GM18507 (cell line): ENCODE measurements at regions not wholly inside any gene's neighbourhood (a gene's known extent, or its start where the extent isn't known, plus 50 kb on each side); places are given as distances from the start of the nearest gene placed in this dataset.
A peak's percentile ranks its signal among the peaks of the same experiment; 100 is the strongest.
"Not testable (repeated sequence)": the region's sequence is repeated elsewhere in the genome, so short reads cannot be mapped to it uniquely, and the experiment has no call there.

Source experiments
- DNase-seq: peaks from one replicate; pipeline ENCODE4 v3.0.0; 2011; ENCODE audit warnings: low read depth; ENCODE audit not compliant: insufficient read length; ENCODE audit errors: extremely low spot score
- FAIRE-seq: peaks from 2 replicates; lab custom pipeline; 2011; peaks lifted over from hg19 to GRCh38; lab: Jason Lieb, UNC

GRCh38 chr13:33637978-33638743 is 179.8 kb upstream of the RFC3 start:
- no peak for DNase-seq
- no peak for FAIRE-seq

DNA sequence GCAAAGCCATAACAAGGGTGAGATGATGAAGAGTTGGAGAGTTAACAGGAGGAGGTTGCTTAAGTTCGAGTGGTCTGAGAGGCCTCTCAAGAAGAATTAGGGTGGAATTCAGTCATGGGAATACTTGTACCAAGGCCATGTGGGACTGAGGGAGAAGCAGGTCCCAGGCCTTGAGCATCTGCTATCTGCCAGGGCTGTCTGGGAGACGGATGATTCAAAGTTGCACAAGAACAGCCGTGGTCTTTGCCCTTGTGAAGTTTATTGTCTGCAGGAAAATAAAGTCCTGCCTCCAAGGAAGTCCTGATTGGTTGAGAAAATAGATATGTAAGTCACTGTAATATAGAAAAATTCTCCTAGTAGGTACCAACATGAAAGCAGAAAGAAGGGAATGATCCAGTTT is 178.8 kb upstream of the RFC3 start:
- DNase-seq, result no peak
- no peak for FAIRE-seq

DNA sequence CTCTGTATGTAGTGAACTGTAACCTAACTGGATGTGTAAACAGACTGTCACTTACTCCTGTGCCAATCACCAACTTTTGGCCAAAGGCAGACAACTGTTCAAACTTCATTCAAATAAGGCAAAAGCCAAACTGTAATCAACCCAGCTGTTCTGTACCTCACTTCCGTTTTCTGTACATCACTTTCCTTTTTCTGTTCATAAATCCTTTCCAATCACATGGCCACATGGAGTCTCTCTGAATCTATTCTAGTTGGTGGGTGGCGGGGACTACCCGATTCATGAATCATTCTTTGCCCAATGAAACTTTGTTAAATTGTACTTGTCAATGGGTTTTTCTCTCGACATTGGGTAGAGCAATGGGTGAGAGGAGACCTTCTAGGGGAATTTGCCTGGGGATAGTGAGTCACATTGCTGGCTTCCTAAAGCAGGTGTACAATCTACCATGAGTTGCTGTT is 178.3 kb upstream of the RFC3 start:
- no peak for DNase-seq
- peak; percentile 74 for FAIRE-seq

- no peak for DNase-seq
- no peak for FAIRE-seq
These were observed 177.1 kb upstream of the RFC3 start for GRCh38 chr13:33640832-33641231.

- FAIRE-seq, result no peak
- DNase-seq, result no peak
These were observed 175.4 kb upstream of the RFC3 start for GRCh38 chr13:33642374-33643065.

DNA sequence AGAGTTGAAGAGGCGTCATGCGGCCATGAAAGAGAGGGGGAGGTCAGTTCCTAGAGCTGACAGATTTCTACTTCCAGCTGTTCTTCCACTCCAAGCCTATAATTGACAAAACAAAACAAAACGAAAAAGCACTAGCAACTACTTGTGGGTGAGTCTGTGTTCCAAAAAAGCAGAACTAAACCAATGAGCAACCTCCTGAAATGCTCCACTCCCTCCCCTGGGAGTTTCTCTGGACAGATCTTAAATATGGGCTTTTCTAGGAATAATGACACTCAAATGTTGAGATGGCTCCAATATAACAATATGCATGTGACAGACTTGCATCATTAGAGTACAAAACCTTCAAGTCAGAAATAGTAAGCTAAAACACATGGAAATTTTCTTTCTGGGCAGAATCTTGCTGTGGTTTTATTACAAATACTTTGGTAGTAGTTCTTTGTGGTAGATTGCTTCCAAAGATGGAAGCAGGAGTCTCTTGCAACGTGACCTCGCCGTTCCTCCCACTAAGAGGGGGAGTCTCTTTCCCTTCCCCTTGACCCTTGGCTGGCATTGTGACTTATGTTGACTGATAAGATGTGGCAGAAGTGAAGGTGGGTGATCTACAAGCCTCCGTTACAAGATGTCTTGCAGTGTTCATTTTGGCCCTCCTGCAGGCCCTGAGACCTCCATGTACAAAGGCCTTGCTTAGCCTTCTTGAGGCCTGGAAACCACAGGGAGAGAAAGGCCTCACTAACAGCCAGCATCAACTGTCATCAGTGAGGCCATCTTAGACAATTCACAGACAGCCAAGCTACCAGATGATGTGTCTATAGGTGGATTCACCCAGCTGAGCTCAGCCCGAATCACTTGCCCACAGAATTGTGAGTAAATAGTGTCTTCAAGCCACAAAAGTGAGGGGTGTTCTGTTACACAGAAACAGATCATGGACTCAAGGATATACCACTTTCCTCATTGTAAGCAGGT is 173.1 kb upstream of the RFC3 start:
- no peak for FAIRE-seq
- DNase-seq, result no peak

DNA sequence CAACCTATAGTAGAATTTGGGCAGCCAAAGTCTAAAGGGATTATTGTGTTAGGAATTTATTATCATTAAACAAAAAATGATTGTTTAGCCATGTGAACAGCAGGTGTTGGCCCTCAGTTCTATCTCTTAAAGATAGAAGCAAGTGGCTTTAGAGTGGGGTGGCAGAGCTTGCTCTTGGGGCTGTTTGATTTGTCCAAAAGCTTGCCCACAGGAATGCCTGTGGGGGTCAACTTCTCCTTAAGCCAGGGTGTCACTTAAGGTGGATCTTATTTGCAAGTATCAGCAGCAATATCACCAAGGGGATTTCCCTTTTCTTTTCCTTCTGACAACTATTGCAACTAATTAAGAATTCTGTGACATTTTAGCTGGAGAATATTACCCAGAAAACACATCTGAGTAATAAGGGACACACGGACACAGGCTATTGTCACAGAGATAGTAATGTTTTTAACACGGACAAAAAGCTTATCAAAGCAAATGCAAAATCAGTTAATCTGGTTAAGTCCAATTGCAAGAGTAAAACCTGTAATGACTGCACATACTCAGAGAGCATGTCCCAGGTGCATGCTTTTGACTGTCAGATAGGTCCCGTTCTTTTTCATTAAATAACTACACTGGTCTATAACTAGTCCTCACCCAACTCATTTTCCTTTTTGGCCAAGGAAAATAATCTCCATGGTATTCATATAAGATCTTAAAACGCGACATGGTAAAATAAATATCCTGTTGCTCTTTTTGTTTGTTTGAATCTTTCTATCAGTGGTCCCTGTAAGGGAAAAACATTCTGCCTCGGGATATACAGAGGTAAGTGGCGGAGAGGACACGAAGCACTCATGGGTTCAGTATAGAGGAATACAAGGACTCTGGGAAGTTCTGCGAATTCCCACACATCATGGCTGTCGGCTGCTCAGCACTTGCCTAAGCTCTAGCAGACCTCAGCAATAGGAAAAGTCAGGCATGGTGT is 172.1 kb upstream of the RFC3 start:
- FAIRE-seq, result no peak

DNA sequence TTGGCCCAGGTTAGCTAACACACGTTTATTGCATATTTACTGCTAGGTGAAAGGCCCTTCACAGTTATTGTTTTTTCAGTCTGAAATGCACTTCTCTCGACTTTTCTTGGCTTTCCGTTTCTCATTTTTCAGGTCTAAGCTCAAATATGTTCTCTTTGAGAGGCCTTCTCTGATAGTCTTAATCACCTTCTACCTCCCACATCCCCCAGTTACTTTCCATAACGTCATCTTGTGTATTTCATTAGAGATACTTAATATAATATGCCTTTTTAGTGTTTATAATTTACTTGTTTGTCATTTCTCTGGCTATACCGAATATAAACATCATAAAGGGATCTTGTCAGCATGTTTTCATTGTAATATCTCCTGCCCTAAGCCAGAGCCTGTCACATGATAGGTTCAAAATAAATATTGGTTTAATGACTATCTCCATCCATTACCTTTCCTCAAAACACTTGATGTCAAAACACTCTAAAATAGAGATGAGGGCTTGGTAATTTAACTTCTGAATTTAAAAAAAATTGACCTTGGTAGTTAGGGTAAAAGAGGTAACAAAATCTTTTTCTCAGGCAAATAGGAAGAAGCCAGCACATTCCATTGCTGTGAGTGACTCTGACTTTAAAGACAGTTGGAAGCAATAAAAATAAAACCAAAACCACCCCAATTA is 168.6 kb upstream of the RFC3 start:
- FAIRE-seq, result no peak
- DNase-seq, result no peak

More for the DNA sequence above, 172.1 kb upstream of the RFC3 start:
- DNase-seq, result no peak

- DNase-seq (no peak), FAIRE-seq (no peak)
These were observed 166.2 kb upstream of the RFC3 start for GRCh38 chr13:33651766-33652165.

- no peak for FAIRE-seq
These were observed 160.7 kb upstream of the RFC3 start for GRCh38 chr13:33657274-33657673.

DNA sequence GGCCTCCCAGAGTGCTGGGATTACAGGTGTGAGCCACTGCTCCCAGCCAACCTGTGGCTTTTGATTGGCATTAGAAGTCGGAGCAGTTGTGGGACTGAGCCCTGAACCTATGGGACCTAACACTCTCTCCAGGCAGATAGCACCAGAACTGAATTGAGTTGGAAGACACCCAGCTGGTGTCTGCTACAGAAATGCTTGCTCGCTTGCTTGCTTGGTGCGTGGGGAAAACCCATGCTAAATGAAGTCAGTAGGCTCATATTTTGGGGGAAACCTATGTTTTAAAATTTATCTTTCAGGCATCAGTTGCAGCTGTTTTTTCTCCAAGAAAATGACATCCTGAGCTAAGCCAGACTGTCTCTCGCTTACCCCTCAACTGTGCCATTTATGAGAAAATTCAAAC is 158.5 kb upstream of the RFC3 start:
- FAIRE-seq (no peak), DNase-seq (no peak)

More at GRCh38 chr13:33657274-33657673, 160.7 kb upstream of the RFC3 start:
- DNase-seq, result no peak

DNA sequence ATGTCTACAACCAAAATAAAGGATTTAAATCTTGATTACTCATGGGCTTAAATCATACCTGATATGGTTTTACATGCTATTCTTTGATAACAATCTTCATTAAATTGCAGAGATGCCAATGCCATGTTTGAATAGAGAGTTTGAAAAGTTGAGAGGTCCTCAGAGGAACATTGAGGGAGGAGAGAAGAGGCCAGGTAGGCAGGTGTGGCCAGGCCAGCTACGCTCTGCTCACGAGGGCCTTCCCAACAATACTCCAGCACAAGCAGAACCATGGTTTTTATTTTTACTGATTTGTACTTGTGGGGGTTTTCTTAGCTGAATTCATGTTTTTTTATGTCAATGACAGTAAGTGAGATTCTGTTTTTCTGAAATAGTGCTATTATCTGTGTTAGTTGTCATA is 158.1 kb upstream of the RFC3 start:
- no peak for DNase-seq
- no peak for FAIRE-seq

GRCh38 chr13:33662392-33662791 is 155.6 kb upstream of the RFC3 start:
- DNase-seq, result no peak
- no peak for FAIRE-seq

DNA sequence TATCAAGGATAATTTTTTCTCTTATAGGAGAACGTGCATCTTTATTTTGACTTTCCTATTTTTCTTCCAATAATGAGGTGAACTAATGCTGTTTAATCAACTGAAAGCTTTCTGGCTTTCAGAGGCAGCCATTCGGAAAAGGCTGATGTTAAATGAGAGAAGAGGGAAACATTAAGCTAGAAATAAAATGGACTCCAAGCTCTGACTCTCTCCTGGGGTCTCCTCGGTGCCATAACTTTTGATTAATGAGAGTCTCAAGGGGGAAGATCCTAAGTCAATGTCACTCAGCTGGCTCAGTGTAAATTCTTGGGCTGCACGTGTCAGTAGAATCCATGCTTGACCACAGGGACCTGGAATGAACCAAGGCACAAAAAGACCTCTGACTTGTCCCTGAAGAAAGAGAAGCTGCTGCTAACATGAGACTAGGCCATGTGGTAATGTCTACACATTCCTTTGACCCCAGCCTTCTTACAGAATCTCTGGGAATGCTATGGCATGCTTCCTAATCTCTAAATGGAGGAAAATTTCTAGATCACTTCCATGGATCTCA is 152.2 kb upstream of the RFC3 start:
- DNase-seq (no peak), FAIRE-seq (no peak)

GRCh38 chr13:33671560-33671959 is 146.4 kb upstream of the RFC3 start:
- no peak for FAIRE-seq
- DNase-seq, result no peak

DNA sequence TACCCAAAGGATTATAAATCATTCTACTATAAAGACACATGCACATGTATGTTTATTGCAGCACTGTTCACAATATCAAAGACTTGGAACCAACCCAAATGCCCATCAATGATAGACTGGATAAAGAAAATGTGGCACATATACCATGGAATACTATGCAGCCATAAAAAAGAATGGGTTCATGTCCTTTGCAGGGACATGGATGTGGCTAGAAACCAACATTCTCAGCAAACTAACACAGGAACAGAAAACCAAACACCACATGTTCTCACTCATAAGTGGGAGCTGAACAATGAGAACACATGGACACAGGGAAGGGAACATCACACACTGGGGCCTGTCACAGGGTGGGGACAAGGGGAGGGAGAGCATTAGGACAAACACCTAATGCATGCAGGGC is 145.9 kb upstream of the RFC3 start:
- DNase-seq, FAIRE-seq: not testable (repeated sequence)

DNA sequence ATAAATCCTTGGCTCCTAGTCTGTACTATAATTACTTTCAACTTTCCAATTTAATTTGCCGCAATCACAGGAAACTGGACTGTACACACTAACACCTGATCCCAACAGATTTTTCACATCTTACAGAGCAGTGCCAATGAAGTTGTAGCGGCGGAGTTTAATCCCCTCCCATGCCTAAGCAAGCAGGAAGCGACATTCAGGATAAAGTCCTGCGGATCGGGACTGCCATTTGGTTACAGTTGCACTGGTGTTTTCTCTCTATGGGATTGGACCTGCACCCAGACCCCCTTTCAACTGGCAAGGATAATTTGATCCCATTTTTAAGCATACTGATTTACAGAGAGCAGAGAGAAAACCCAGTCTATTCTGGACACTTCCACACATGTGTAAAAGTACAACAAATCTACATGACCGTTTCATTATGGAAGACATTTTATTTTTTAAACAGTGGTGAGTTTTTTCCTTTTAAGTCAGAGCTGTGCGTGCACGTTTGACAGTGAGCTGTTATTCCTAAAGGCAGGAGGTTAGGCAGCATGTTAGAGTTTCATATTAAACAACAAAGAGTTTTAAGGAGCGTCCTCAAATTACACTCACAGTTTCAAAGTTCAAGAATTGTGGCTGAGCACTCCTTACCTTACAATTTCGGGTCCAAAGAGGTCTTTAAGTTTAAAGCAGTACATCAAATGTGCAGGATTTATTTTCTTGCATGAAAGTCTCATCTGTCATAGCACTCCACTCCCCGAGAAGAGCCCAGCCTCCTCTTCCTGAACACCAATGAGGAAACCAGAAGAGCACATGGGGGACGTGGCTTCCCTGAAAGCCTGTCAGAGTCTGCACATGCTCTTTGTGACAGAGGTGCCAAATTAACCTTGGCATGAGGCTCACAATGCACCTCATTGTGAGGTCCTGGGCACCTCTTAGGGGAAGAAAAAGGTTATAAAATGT is 141.6 kb upstream of the RFC3 start:
- DNase-seq (no peak), FAIRE-seq (peak; percentile 47)
